GM12878 (cell line): ENCODE measurements at regions not wholly inside any gene's neighbourhood (a gene's known extent, or its start where the extent isn't known, plus 50 kb on each side); places are given as distances from the start of the nearest gene placed in this dataset.

Experiments used
- ATAC-seq: fragments of 200-7000 bp; cut with Tn5 transposase; 3 replicates; pipeline ENCODE4 v1.9.1; 2020; ENCODE audit warnings: mild to moderate bottlenecking, moderate library complexity
- BruUV-seq: library from RNA; stranded (reverse); fragments of 400-500 nt; replicated peaks from 2 replicates; lab custom pipeline; 2021; lab: Mats Ljungman, UMichigan
- CTCF ChIA-PET: fragments of 300-600 bp; sonication (Branson Sonifier 250); formaldehyde crosslinking; extraction: SDS; loops from one replicate; lab custom pipeline; 2021; ENCODE audit warnings: inconsistent platforms; lab: Yijun Ruan, JAX
- POLR2A ChIA-PET: fragments of 350-600 bp; formaldehyde crosslinking; extraction: SDS; loops from one replicate; lab custom pipeline; 2021; ENCODE audit warnings: inconsistent platforms; lab: Charles Lee
- RAD21 ChIA-PET: fragments of 300-600 bp; sonication (Branson Sonifier 250); formaldehyde crosslinking; loops from one replicate; lab custom pipeline; 2023; ENCODE audit warnings: antibody characterized with exemption; ENCODE audit not compliant: unreplicated experiment; lab: Charles Lee
- SMC1A ChIA-PET: fragments of 300-600 bp; sonication (Branson Sonifier 250); formaldehyde crosslinking; loops from one replicate; lab custom pipeline; 2023; ENCODE audit not compliant: unreplicated experiment, uncharacterized antibody; lab: Charles Lee
- DNase-seq: peaks from one replicate; pipeline ENCODE4 v3.0.0-alpha.2; 2011; ENCODE audit warnings: low read depth, low spot score
- FAIRE-seq: peaks from 3 replicates; lab custom pipeline; 2011; peaks lifted over from hg19 to GRCh38; lab: Jason Lieb, UNC
- H2AFZ ChIP-seq: 2 replicates; pipeline ENCODE4 v1.6.0; 2011; ENCODE audit warnings: low read depth, low read length, control low read depth; ENCODE audit not compliant: control insufficient read depth
- H3K27ac ChIP-seq: 2 replicates; pipeline ENCODE4 v1.5.1; 2011; ENCODE audit warnings: control low read depth; ENCODE audit not compliant: control insufficient read depth, insufficient read depth
- H3K27me3 ChIP-seq, 2 experiments: replicated peaks in 1 of 2; 2 replicates each; pipeline versions ENCODE4 v1.6.0 to v1.6.1; 2011; ENCODE audit warnings: low read length in 1 of 2; ENCODE audit not compliant: control insufficient read depth in 2 of 2, insufficient read depth in 2 of 2
- H3K36me3 ChIP-seq, 2 experiments: 2 replicates each; pipeline ENCODE4 v1.5.1; 2011; ENCODE audit warnings: low read length in 1 of 2; ENCODE audit not compliant: control insufficient read depth in 2 of 2, insufficient read depth in 2 of 2
- H3K4me1 ChIP-seq: 2 replicates; pipeline ENCODE4 v1.6.1; 2011; ENCODE audit warnings: mild to moderate bottlenecking, low read length, moderate library complexity, mixed read lengths; ENCODE audit not compliant: control insufficient read depth, insufficient read depth
- H3K4me2 ChIP-seq: 2 replicates; pipeline ENCODE4 v1.6.0; 2011; ENCODE audit warnings: control low read depth; ENCODE audit not compliant: control insufficient read depth, insufficient read depth
- H3K4me3 ChIP-seq: fragments of 200-600 bp; sonication (generic); 2 replicates; pipeline ENCODE4 v1.5.1; 2016
- H3K79me2 ChIP-seq: 2 replicates; pipeline ENCODE4 v1.6.0; 2011; ENCODE audit warnings: low read length; ENCODE audit not compliant: control insufficient read depth, insufficient read depth
- H3K9ac ChIP-seq: 2 replicates; pipeline ENCODE4 v1.8.0; 2011; ENCODE audit warnings: low read length, control low read depth, mixed read lengths; ENCODE audit not compliant: control insufficient read depth, insufficient read depth
- H3K9me3 ChIP-seq: replicated peaks from 3 replicates; pipeline ENCODE4 v1.5.1; 2011; ENCODE audit warnings: mild to moderate bottlenecking, low read length; ENCODE audit not compliant: control insufficient read depth, insufficient read depth
- H4K20me1 ChIP-seq: 2 replicates; pipeline ENCODE4 v1.6.0; 2011; ENCODE audit not compliant: control insufficient read depth, insufficient read depth
- ATF3 ChIP-seq: IDR thresholded peaks from 2 replicates; pipeline ENCODE4 v1.6.1; 2011; ENCODE audit warnings: low read depth, mild to moderate bottlenecking, low read length, moderate library complexity, borderline replicate concordance; ENCODE audit errors: extremely low read depth
- ELK1 ChIP-seq: IDR thresholded peaks from 2 replicates; pipeline ENCODE4 v1.6.1; 2012; ENCODE audit warnings: low read depth, low read length, improper control_type of control experiment
- ESRRA ChIP-seq: IDR thresholded peaks from 2 replicates; pipeline ENCODE4 v1.6.1; 2012; ENCODE audit warnings: mild to moderate bottlenecking, low read length, improper control_type of control experiment
- IRF4 ChIP-seq: IDR thresholded peaks from 2 replicates; pipeline ENCODE4 v1.6.1; 2011; ENCODE audit warnings: low read depth, low read length
- IRF5 ChIP-seq: fragments of 450-650 bp; IDR thresholded peaks from 2 replicates; pipeline ENCODE4 v1.6.1; 2017; ENCODE audit warnings: borderline replicate concordance
- PAX8 ChIP-seq: fragments of 450-650 bp; IDR thresholded peaks from 2 replicates; pipeline ENCODE4 v1.6.1; 2017; ENCODE audit warnings: mild to moderate bottlenecking, moderate library complexity
- POLR2AphosphoS2 ChIP-seq: IDR thresholded peaks from 2 replicates; pipeline ENCODE4 v1.6.1; 2011; ENCODE audit warnings: low read depth, mild to moderate bottlenecking, low read length, improper control_type of control experiment, moderate library complexity
- POLR2AphosphoS5 ChIP-seq: IDR thresholded peaks from 2 replicates; pipeline ENCODE4 v1.6.1; 2011; ENCODE audit warnings: mild to moderate bottlenecking, low read length, inconsistent platforms
- RCOR1 ChIP-seq: conservative IDR thresholded peaks from 2 replicates; pipeline ENCODE4 v1.6.1; 2012; ENCODE audit warnings: low read depth, low read length, improper control_type of control experiment
- RFX5 ChIP-seq: IDR thresholded peaks from 2 replicates; pipeline ENCODE4 v1.6.1; 2011; ENCODE audit warnings: low read depth, low read length, improper control_type of control experiment
- TCF7 ChIP-seq: IDR thresholded peaks from 2 replicates; pipeline ENCODE4 v1.6.1; 2014; ENCODE audit warnings: antibody characterized with exemption, borderline replicate concordance
- ZBTB4 ChIP-seq: fragments of 450-650 bp; formaldehyde crosslinking; IDR thresholded peaks from 2 replicates; pipeline ENCODE4 v1.4.0; 2022; ENCODE audit warnings: mild to moderate bottlenecking, moderate library complexity
- WGBS: methylation state at CpG from one replicate; pipeline ENCODE4 v1.1.6; 2016; ENCODE audit warnings: low lambda C conversion rate; ENCODE audit not compliant: insufficient replicate concordance, insufficient coverage; ENCODE audit errors: missing lambda C conversion rate; 5-methylcytosine and 5-hydroxymethylcytosine counted together
- in situ Hi-C: fragments of 300-500 bp; cut with MboI; formaldehyde crosslinking; loops from 9 replicates; pipeline ENCODE4 v1.14.3; 2018; ENCODE audit warnings: mixed read lengths
- intact Hi-C: fragments of 100-400 bp; cut with micrococcal nuclease; formaldehyde crosslinking; loops from one replicate; pipeline ENCODE4 v1.14.2; 2022; ENCODE audit not compliant: unreplicated experiment

- H3K79me2 ChIP-seq, result no peaks in the 10 kb centered on the region
- in situ Hi-C loops, result no loop called here
- 33% methylated on average over 6 of the region's 6 CpGs for WGBS
- DNase-seq (no peak), FAIRE-seq (no peak), ATAC-seq (no peak)
- RAD21 ChIA-PET, result no interaction called here
- intact Hi-C loops, result no loop called here
- no TSS peak for BruUV-seq
- H3K4me3 ChIP-seq, result no peak overlapping the region
- no peak overlapping the region for H3K9ac ChIP-seq
- POLR2A ChIA-PET, result no interaction called here
- no peak overlapping the region for H3K27ac ChIP-seq
- TF ChIP-seq ATF3 (no peak), TCF7 (no peak), IRF4 (no peak), ELK1 (no peak), ZBTB4 (no peak), ESRRA (no peak), RCOR1 (no peak), RFX5 (no peak), POLR2AphosphoS5 (no peak), POLR2AphosphoS2 (no peak), PAX8 (no peak), IRF5 (no peak)
- H3K27me3 ChIP-seq, result no peaks in the 10 kb centered on the region
- H3K36me3 ChIP-seq, result no peaks in the 10 kb centered on the region
- no peaks in the 10 kb centered on the region for H3K4me1 ChIP-seq
- H3K9me3 ChIP-seq, result no peaks in the 10 kb centered on the region; the same call in 2 of the 3 replicates
- no peaks in the 10 kb centered on the region for H4K20me1 ChIP-seq
- no peak overlapping the region for H3K4me2 ChIP-seq
- SMC1A ChIA-PET, result no interaction called here
- CTCF ChIA-PET, result no interaction called here
- no peak overlapping the region for H2AFZ ChIP-seq
These were observed 208.5 kb downstream of the TSHZ3 start for GRCh38 chr19:31140717-31141116.
